Nephron (organoid): ENCODE measurements at regions not wholly inside any gene's neighbourhood (a gene's known extent, or its start where the extent isn't known, plus 50 kb on each side); places are given as distances from the start of the nearest gene placed in this dataset.

Experiments
- H3K27ac Mint-ChIP-seq, 3 experiments: 2 replicates each; pipeline ENCODE4 v1.8.0; 2020; ENCODE audit warnings: mixed read lengths in 3 of 3, mild to moderate bottlenecking in 2 of 3, moderate library complexity in 1 of 3
- H3K27me3 Mint-ChIP-seq: 2 replicates; pipeline ENCODE4 v1.8.0; 2021; ENCODE audit warnings: low read depth, mild to moderate bottlenecking, moderate library complexity, mixed read lengths
- H3K36me3 Mint-ChIP-seq: 2 replicates; pipeline ENCODE4 v1.8.0; 2020; ENCODE audit warnings: low read depth, mixed read lengths
- H3K4me1 Mint-ChIP-seq: 2 replicates; pipeline ENCODE4 v1.8.0; 2020; ENCODE audit warnings: mixed read lengths
- H3K4me3 Mint-ChIP-seq, 3 experiments: 2 replicates each; pipeline ENCODE4 v1.8.0; 2020; ENCODE audit warnings: mild to moderate bottlenecking in 3 of 3, mixed read lengths in 3 of 3, moderate library complexity in 2 of 3
- H3K9me3 Mint-ChIP-seq: 2 replicates; pipeline ENCODE4 v1.8.0; 2020; ENCODE audit warnings: mixed read lengths
- CTCF ChIP-seq, 3 experiments: fragments of 200-600 bp; sonication (generic); IDR thresholded peaks; one replicate each; pipeline ENCODE4 v1.5.0; 2021; ENCODE audit warnings: antibody characterized with exemption in 3 of 3; ENCODE audit not compliant: unreplicated experiment in 3 of 3

- no peaks in the 10 kb centered on the region for H3K36me3 Mint-ChIP-seq
- peak in 2 of 3 experiments; percentile 23 to 44 for TF ChIP-seq CTCF (IDR thresholded peaks at IDR 0.05; ENCODE audit: unreplicated experiment in 3 of 3)
- peak overlapping the region in 1 of 3 experiments; percentile 54 for H3K27ac Mint-ChIP-seq
- H3K27me3 Mint-ChIP-seq = peaks cover 6% of the 10 kb centered on the region
- no peaks in the 10 kb centered on the region for H3K9me3 Mint-ChIP-seq
- no peak overlapping the region for H3K4me3 Mint-ChIP-seq
- H3K4me1 Mint-ChIP-seq = peaks cover 18% of the 10 kb centered on the region
These were observed 64.3 kb downstream of the MRPL14 start for GRCh38 chr6:44062771-44063560.

- Mint-ChIP-seq H3K4me3 (no peak overlapping the region), H3K27ac (no peak overlapping the region), H3K4me1 (peaks cover 25% of the 10 kb centered on the region), H3K9me3 (no peaks in the 10 kb centered on the region), H3K36me3 (no peaks in the 10 kb centered on the region), H3K27me3 (peaks cover 6% of the 10 kb centered on the region)
- no peak for TF ChIP-seq CTCF (IDR thresholded peaks at IDR 0.05; ENCODE audit: unreplicated experiment in 3 of 3)
These were observed 65.0 kb downstream of the MRPL14 start for GRCh38 chr6:44062105-44062770.

DNA sequence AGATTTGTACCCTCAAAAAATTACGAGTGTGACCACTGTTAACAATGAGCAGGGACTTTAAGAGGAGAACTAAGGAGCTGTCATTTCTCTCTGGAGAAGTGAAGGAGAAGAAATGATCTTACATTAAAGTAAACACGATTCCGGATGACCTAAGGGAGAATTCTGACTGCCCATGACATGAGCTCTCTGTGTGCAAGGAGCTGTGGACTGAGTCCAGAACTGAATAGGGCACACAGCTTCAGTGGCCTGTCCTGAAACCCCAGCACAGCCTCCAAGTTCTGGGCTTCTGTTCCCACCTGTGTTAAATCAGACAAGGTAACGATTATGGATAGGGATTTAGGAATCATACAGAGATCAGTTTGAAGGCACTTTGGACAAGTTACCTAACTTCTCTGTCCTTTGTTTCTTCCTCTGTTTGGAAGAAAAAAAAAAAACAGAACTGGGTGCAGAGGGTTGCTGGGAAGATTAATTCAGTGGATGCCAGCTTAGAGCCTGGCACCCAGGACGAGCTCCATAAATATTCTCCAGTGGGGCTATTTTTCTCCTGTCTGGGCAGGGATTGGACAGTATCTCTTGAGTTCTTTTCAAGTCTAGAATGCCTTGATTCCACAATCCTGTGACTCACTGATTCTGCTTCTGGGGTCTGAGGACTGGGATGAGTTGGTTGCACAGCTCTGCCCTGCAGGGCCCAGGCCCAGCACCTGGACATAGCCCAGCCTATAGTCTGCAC lies 65.7 kb downstream of the MRPL14 start:
- Mint-ChIP-seq H3K9me3 (no peaks in the 10 kb centered on the region), H3K36me3 (no peaks in the 10 kb centered on the region), H3K27ac (peak overlapping the region in 1 of 3 experiments; percentile 29), H3K4me1 (peaks cover 30% of the 10 kb centered on the region), H3K27me3 (peaks cover 6% of the 10 kb centered on the region), H3K4me3 (no peak overlapping the region)
- no peak for TF ChIP-seq CTCF (IDR thresholded peaks at IDR 0.05; ENCODE audit: unreplicated experiment in 3 of 3)

DNA sequence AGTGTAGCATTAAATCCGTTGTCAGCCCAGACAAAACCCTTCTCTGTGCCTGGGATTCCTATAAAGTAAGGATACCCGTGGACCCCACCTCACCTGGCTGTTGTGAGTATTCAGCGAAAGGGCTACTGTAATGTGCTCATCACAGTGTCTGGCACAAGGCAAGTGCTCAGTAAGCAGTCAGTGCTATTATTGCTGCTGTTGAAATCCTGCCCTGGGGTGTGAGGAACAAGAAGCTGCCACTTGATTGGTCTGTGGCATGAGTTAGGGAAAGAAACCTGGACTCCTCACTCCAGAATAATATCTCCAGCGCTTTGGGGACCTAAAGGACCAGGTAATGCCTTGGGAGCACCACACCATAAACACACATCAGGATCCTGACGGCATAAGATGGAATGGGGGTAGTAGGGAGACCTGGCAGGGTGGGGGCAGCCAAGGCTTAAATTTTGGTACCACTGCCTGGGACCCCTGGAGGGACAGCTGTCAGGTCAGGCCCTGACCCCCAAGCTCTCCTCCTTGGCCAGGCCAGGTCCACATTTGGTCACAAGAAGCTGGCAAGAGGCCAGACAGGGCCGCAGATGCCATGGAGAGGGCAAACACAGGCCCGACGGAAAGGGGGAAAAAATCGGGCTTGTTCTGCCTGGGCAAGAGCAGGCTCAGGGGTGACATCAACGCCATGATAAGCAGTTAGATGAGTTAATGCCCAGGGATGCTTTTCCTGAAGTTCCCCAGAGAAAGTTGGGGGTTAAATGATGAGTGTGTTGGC lies 66.5 kb downstream of the MRPL14 start:
- TF ChIP-seq CTCF (IDR thresholded peaks at IDR 0.05; ENCODE audit: unreplicated experiment in 3 of 3) = no peak
- Mint-ChIP-seq H3K9me3 (no peaks in the 10 kb centered on the region), H3K27me3 (peaks cover 6% of the 10 kb centered on the region), H3K4me1 (peaks cover 36% of the 10 kb centered on the region), H3K27ac (no peak overlapping the region), H3K4me3 (no peak overlapping the region), H3K36me3 (no peaks in the 10 kb centered on the region)

DNA sequence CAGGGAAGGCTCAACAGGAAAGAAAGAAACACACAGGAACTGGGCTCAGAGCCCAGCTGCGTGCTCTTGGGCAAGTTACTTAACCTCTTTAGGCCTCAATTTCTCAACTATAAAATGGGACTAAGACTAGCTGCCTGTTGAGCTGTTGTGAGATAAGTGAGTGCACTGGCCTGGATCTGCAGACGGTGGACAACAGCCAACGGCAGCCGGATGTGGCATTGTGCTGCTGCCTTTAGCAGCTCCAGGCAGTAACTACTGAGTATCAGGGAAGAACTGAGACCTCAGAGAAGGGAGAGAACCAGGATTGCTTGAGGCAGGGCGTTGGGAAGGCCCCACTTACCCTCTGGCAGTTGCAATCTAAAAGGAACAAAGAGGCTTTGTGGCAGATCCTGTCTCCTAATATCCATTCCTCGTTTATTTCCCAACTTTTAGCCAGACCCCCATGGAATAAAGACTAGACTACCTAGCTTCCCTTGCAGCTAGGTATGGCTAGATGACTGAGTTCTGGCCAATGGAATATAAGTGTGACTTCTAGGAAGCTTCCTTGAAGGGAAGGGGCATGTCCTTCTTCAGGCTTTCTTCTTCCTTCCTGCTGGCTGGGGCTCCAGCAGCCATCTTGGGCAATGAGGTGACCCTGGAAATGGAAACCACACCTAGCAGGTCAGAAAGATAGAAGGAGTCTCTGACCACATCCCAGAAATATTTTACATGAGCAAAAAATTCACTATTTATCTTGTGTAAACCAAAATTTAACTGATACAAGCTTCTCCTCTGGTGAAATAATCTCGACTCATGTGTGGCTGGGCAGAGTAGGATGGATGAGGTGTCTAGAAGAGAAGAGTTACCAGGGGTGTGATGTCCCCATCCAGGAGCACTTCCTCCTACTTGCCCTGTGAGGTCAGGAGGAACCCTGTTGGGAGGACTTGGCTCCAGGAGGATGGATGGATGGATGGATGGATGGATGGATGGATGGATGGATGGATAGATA lies 67.6 kb downstream of the MRPL14 start:
- TF ChIP-seq CTCF (IDR thresholded peaks at IDR 0.05; ENCODE audit: unreplicated experiment in 3 of 3) = no peak
- peaks cover 34% of the 10 kb centered on the region for H3K4me1 Mint-ChIP-seq
- no peak overlapping the region for H3K27ac Mint-ChIP-seq
- H3K36me3 Mint-ChIP-seq = no peaks in the 10 kb centered on the region
- peaks cover 6% of the 10 kb centered on the region for H3K27me3 Mint-ChIP-seq
- no peaks in the 10 kb centered on the region for H3K9me3 Mint-ChIP-seq
- no peak overlapping the region for H3K4me3 Mint-ChIP-seq
